KMS-11 (cell line): ENCODE measurements at regions not wholly inside any gene's neighbourhood (a gene's known extent, or its start where the extent isn't known, plus 50 kb on each side); places are given as distances from the start of the nearest gene placed in this dataset.

Experiments used
- H2AFZ ChIP-seq: fragments of 200-600 bp; sonication (generic); 2 replicates; pipeline ENCODE4 v1.6.1; 2016; ENCODE audit warnings: antibody characterized with exemption, mixed run types, low read depth
- H3K27ac ChIP-seq: fragments of 200-600 bp; sonication (generic); 2 replicates; pipeline ENCODE4 v1.6.1; 2016; ENCODE audit warnings: mild to moderate bottlenecking, mixed run types
- H3K27me3 ChIP-seq: fragments of 200-600 bp; sonication (generic); 2 replicates; pipeline ENCODE4 v1.6.1; 2017; ENCODE audit warnings: mild to moderate bottlenecking, low read depth, mixed run types, moderate library complexity; ENCODE audit not compliant: insufficient read depth
- H3K36me3 ChIP-seq: fragments of 200-600 bp; sonication (generic); 2 replicates; pipeline ENCODE4 v1.6.1; 2017; ENCODE audit warnings: mild to moderate bottlenecking, mixed run types; ENCODE audit not compliant: insufficient read depth
- H3K4me1 ChIP-seq: fragments of 200-600 bp; sonication (generic); 2 replicates; pipeline ENCODE4 v1.6.1; 2016; ENCODE audit warnings: mild to moderate bottlenecking, low read depth, mixed run types; ENCODE audit not compliant: poor library complexity, severe bottlenecking
- H3K4me2 ChIP-seq: fragments of 200-600 bp; sonication (generic); 2 replicates; pipeline ENCODE4 v1.7.0; 2016; ENCODE audit warnings: mild to moderate bottlenecking, mixed run types
- H3K4me3 ChIP-seq: fragments of 200-600 bp; sonication (generic); IDR thresholded peaks from 2 replicates; pipeline ENCODE4 v1.6.1; 2017; ENCODE audit warnings: low read depth, low read length, mixed read lengths; ENCODE audit not compliant: insufficient read depth
- H3K79me2 ChIP-seq: fragments of 200-600 bp; sonication (generic); 2 replicates; pipeline ENCODE4 v1.6.1; 2016; ENCODE audit warnings: low read depth, mixed run types; ENCODE audit not compliant: insufficient read depth
- H3K9ac ChIP-seq: fragments of 200-600 bp; sonication (generic); 2 replicates; pipeline ENCODE4 v1.6.1; 2016; ENCODE audit warnings: mild to moderate bottlenecking, mixed run types
- H4K20me1 ChIP-seq: fragments of 200-600 bp; sonication (generic); 2 replicates; pipeline ENCODE4 v1.6.1; 2016; ENCODE audit warnings: mild to moderate bottlenecking, mixed run types; ENCODE audit not compliant: insufficient read depth
- CTCF ChIP-seq: fragments of 200-600 bp; sonication (generic); conservative IDR thresholded peaks from 2 replicates; pipeline ENCODE4 v1.6.1; 2017; ENCODE audit warnings: low read depth, mild to moderate bottlenecking, antibody characterized with exemption, low read length, moderate library complexity, mixed read lengths

GRCh38 chr9:12060067-12060466, 633.1 kb upstream of the TYRP1 start:
- Histone ChIP-seq H3K9ac (no peak overlapping the region), H3K4me2 (no peak overlapping the region), H2AFZ (no peak overlapping the region), H3K79me2 (no peaks in the 10 kb centered on the region), H3K27ac (no peak overlapping the region), H4K20me1 (no peaks in the 10 kb centered on the region), H3K4me3 (no peak overlapping the region), H3K36me3 (no peaks in the 10 kb centered on the region), H3K27me3 (no peaks in the 10 kb centered on the region), H3K4me1 (no peaks in the 10 kb centered on the region)
- no peak for TF ChIP-seq CTCF

- H4K20me1 ChIP-seq: no peaks in the 10 kb centered on the region
These were observed 632.4 kb upstream of the TYRP1 start for GRCh38 chr9:12060811-12061210.

GRCh38 chr9:12065050-12065449, 628.1 kb upstream of the TYRP1 start:
- Histone ChIP-seq H3K4me1 (no peaks in the 10 kb centered on the region), H3K79me2 (no peaks in the 10 kb centered on the region), H3K4me3 (no peak overlapping the region), H4K20me1 (no peaks in the 10 kb centered on the region), H3K27ac (no peak overlapping the region), H3K27me3 (no peaks in the 10 kb centered on the region), H2AFZ (no peak overlapping the region), H3K36me3 (no peaks in the 10 kb centered on the region), H3K9ac (no peak overlapping the region), H3K4me2 (no peak overlapping the region)
- no peak for TF ChIP-seq CTCF

More at GRCh38 chr9:12060811-12061210, 632.4 kb upstream of the TYRP1 start:
- Histone ChIP-seq H3K9ac (no peak overlapping the region), H3K79me2 (no peaks in the 10 kb centered on the region), H3K36me3 (no peaks in the 10 kb centered on the region), H3K4me3 (no peak overlapping the region), H3K4me1 (no peaks in the 10 kb centered on the region), H3K27ac (no peak overlapping the region), H3K27me3 (no peaks in the 10 kb centered on the region), H2AFZ (no peak overlapping the region), H3K4me2 (no peak overlapping the region)
- no peak for TF ChIP-seq CTCF

GRCh38 chr9:12065686-12066085, 627.5 kb upstream of the TYRP1 start:
- Histone ChIP-seq H2AFZ (no peak overlapping the region), H3K4me3 (no peak overlapping the region), H3K79me2 (no peaks in the 10 kb centered on the region), H3K36me3 (no peaks in the 10 kb centered on the region), H3K4me2 (no peak overlapping the region), H3K27me3 (no peaks in the 10 kb centered on the region), H4K20me1 (no peaks in the 10 kb centered on the region), H3K4me1 (no peaks in the 10 kb centered on the region), H3K27ac (no peak overlapping the region), H3K9ac (no peak overlapping the region)
- no peak for TF ChIP-seq CTCF
